Effector memory CD4-positive, alpha-beta T cell (primary cell): ENCODE measurements at regions not wholly inside any gene's neighbourhood (a gene's known extent, or its start where the extent isn't known, plus 50 kb on each side); places are given as distances from the start of the nearest gene placed in this dataset.

Source experiments
- DNase-seq, 3 donors: peaks; one replicate each; pipeline ENCODE4 v3.0.0-alpha.2; 2020
- H3K27ac ChIP-seq: 2 replicates; pipeline ENCODE4 v1.7.0; 2013; ENCODE audit warnings: mild to moderate bottlenecking, low read length, moderate library complexity; ENCODE audit not compliant: insufficient read depth, poor library complexity, severe bottlenecking
- H3K27me3 ChIP-seq: replicated peaks from 2 replicates; pipeline ENCODE4 v1.7.0; 2013; ENCODE audit warnings: mild to moderate bottlenecking, low read length; ENCODE audit not compliant: insufficient read depth, control insufficient read depth, poor library complexity, severe bottlenecking
- H3K36me3 ChIP-seq: 2 replicates; pipeline ENCODE4 v1.7.0; 2013; ENCODE audit warnings: mild to moderate bottlenecking, low read length, moderate library complexity; ENCODE audit not compliant: control insufficient read depth, insufficient read depth
- H3K4me1 ChIP-seq: 2 replicates; pipeline ENCODE4 v1.7.0; 2013; ENCODE audit warnings: low read length, mild to moderate bottlenecking; ENCODE audit not compliant: control insufficient read depth, insufficient read depth, poor library complexity, severe bottlenecking
- H3K4me3 ChIP-seq: 2 replicates; pipeline ENCODE4 v1.7.0; 2013; ENCODE audit warnings: low read length, low read depth, mild to moderate bottlenecking; ENCODE audit not compliant: insufficient read depth, poor library complexity, severe bottlenecking
- H3K9me3 ChIP-seq: 2 replicates; pipeline ENCODE4 v1.7.0; 2013; ENCODE audit warnings: mild to moderate bottlenecking, low read length, moderate library complexity; ENCODE audit not compliant: control insufficient read depth

- no peak for DNase-seq
These were observed 459.5 kb downstream of the NR2F2 start for GRCh38 chr15:96790004-96790403.

GRCh38 chr15:96792216-96792615, 461.7 kb downstream of the NR2F2 start:
- no peak overlapping the region for H3K27ac ChIP-seq
- H3K27me3 ChIP-seq, result no peaks in the 10 kb centered on the region
- H3K9me3 ChIP-seq, result no peaks in the 10 kb centered on the region
- no peaks in the 10 kb centered on the region for H3K36me3 ChIP-seq
- no peaks in the 10 kb centered on the region for H3K4me1 ChIP-seq
- no peak overlapping the region for H3K4me3 ChIP-seq
- DNase-seq, result no peak

More at GRCh38 chr15:96790004-96790403, 459.5 kb downstream of the NR2F2 start:
- no peak overlapping the region for H3K27ac ChIP-seq
- no peak overlapping the region for H3K4me3 ChIP-seq
- H3K4me1 ChIP-seq, result no peaks in the 10 kb centered on the region
- H3K27me3 ChIP-seq, result no peaks in the 10 kb centered on the region
- no peaks in the 10 kb centered on the region for H3K9me3 ChIP-seq
- H3K36me3 ChIP-seq, result no peaks in the 10 kb centered on the region

- no peaks in the 10 kb centered on the region for H3K27me3 ChIP-seq
- H3K27ac ChIP-seq, result no peak overlapping the region
- no peak overlapping the region for H3K4me3 ChIP-seq
- H3K36me3 ChIP-seq, result no peaks in the 10 kb centered on the region
- H3K9me3 ChIP-seq, result no peaks in the 10 kb centered on the region
- no peaks in the 10 kb centered on the region for H3K4me1 ChIP-seq
- no peak for DNase-seq
These were observed 466.3 kb downstream of the NR2F2 start for GRCh38 chr15:96796841-96797240.

- no peak overlapping the region for H3K27ac ChIP-seq
- DNase-seq, result no peak
- no peaks in the 10 kb centered on the region for H3K9me3 ChIP-seq
- H3K4me1 ChIP-seq, result no peaks in the 10 kb centered on the region
- no peak overlapping the region for H3K4me3 ChIP-seq
- no peaks in the 10 kb centered on the region for H3K27me3 ChIP-seq
- no peaks in the 10 kb centered on the region for H3K36me3 ChIP-seq
These were observed 471.2 kb downstream of the NR2F2 start for GRCh38 chr15:96801576-96802150.

GRCh38 chr15:96802611-96803255, 472.2 kb downstream of the NR2F2 start:
- H3K36me3 ChIP-seq, result no peaks in the 10 kb centered on the region
- H3K9me3 ChIP-seq, result no peaks in the 10 kb centered on the region
- H3K4me1 ChIP-seq, result no peaks in the 10 kb centered on the region
- H3K4me3 ChIP-seq, result no peak overlapping the region
- no peaks in the 10 kb centered on the region for H3K27me3 ChIP-seq
- no peak for DNase-seq
- no peak overlapping the region for H3K27ac ChIP-seq

GRCh38 chr15:96804754-96805153, 474.3 kb downstream of the NR2F2 start:
- no peak for DNase-seq
- no peaks in the 10 kb centered on the region for H3K36me3 ChIP-seq
- H3K27ac ChIP-seq, result no peak overlapping the region
- no peaks in the 10 kb centered on the region for H3K9me3 ChIP-seq
- no peaks in the 10 kb centered on the region for H3K4me1 ChIP-seq
- H3K27me3 ChIP-seq, result no peaks in the 10 kb centered on the region
- no peak overlapping the region for H3K4me3 ChIP-seq

- Histone ChIP-seq H3K4me1 (no peaks in the 10 kb centered on the region), H3K27ac (no peak overlapping the region), H3K36me3 (no peaks in the 10 kb centered on the region), H3K9me3 (no peaks in the 10 kb centered on the region), H3K27me3 (no peaks in the 10 kb centered on the region), H3K4me3 (no peak overlapping the region)
- DNase-seq, result no peak
These were observed 476.9 kb downstream of the NR2F2 start for GRCh38 chr15:96807361-96807760.

GRCh38 chr15:96817900-96818299, 487.4 kb downstream of the NR2F2 start:
- Histone ChIP-seq H3K27me3 (no peaks in the 10 kb centered on the region), H3K9me3 (no peaks in the 10 kb centered on the region), H3K27ac (no peak overlapping the region), H3K4me3 (no peak overlapping the region), H3K4me1 (no peaks in the 10 kb centered on the region), H3K36me3 (no peaks in the 10 kb centered on the region)
- no peak for DNase-seq

GRCh38 chr15:96818861-96819260, 488.4 kb downstream of the NR2F2 start:
- Histone ChIP-seq H3K27me3 (no peaks in the 10 kb centered on the region), H3K9me3 (no peaks in the 10 kb centered on the region), H3K36me3 (no peaks in the 10 kb centered on the region), H3K27ac (no peak overlapping the region), H3K4me1 (no peaks in the 10 kb centered on the region), H3K4me3 (no peak overlapping the region)
- no peak for DNase-seq

GRCh38 chr15:96827981-96828380, 497.5 kb downstream of the NR2F2 start:
- Histone ChIP-seq H3K4me3 (no peak overlapping the region), H3K36me3 (no peaks in the 10 kb centered on the region), H3K27ac (no peak overlapping the region), H3K4me1 (no peaks in the 10 kb centered on the region), H3K27me3 (no peaks in the 10 kb centered on the region), H3K9me3 (no peaks in the 10 kb centered on the region)
- no peak for DNase-seq
